HCT116 (cell line): ENCODE measurements at regions not wholly inside any gene's neighbourhood (a gene's known extent, or its start where the extent isn't known, plus 50 kb on each side); places are given as distances from the start of the nearest gene placed in this dataset.

Source experiments
- ATAC-seq: fragments of 200-7000 bp; cut with Tn5 transposase; 2 replicates; pipeline ENCODE4 v1.9.1; 2020; ENCODE audit warnings: mild to moderate bottlenecking, moderate library complexity
- BruUV-seq: library from RNA; stranded (reverse); fragments of 400-500 nt; replicated peaks from 2 replicates; lab custom pipeline; 2021; lab: Mats Ljungman, UMichigan
- CTCF ChIA-PET: fragments of 300-600 bp; sonication (Branson Sonifier 250); formaldehyde crosslinking; loops from one replicate; lab custom pipeline; 2021; ENCODE audit warnings: antibody characterized with exemption; lab: Charles Lee
- POLR2A ChIA-PET: fragments of 300-600, 350-600 bp; sonication (Branson Sonifier 250); formaldehyde crosslinking; loops from one replicate; lab custom pipeline; 2021; ENCODE audit warnings: antibody characterized with exemption; lab: Charles Lee
- RAD21 ChIA-PET, 2 experiments: fragments of 300-600 bp; sonication (Branson Sonifier 250); formaldehyde crosslinking; loops; one replicate each; lab custom pipeline; 2023; ENCODE audit warnings: low total read pairs in 2 of 2; ENCODE audit not compliant: uncharacterized antibody in 2 of 2, unreplicated experiment in 2 of 2, low non-redundant PET in 1 of 2; lab: Charles Lee
- DNase-seq: peaks from one replicate; pipeline ENCODE4 v3.0.0-alpha.2; 2010; ENCODE audit warnings: low read depth, low spot score
- H2AFZ ChIP-seq: fragments of 200-600 bp; shearing (Covaris generic), sonication (generic); 2 replicates; pipeline ENCODE4 v1.6.1; 2017; ENCODE audit warnings: low read depth, mixed run types, mixed read lengths, antibody characterized with exemption, low read length; ENCODE audit not compliant: poor library complexity, severe bottlenecking
- H3K27ac ChIP-seq: 2 replicates; pipeline ENCODE4 v1.5.1; 2012; ENCODE audit warnings: low read depth, low read length
- H3K27me3 ChIP-seq: fragments of 200-600 bp; sonication (generic); 2 replicates; pipeline ENCODE4 v1.6.1; 2016; ENCODE audit warnings: mixed run types, low read length, mixed read lengths; ENCODE audit not compliant: insufficient read depth
- H3K36me3 ChIP-seq, 2 experiments: fragments of 200-500 bp in 1 of 2; fragments of 200-600 bp in 1 of 2; sonication (Bioruptor generic) in 1 of 2; sonication (generic) in 1 of 2; 2 replicates each; pipeline versions ENCODE4 v1.5.1 to v1.6.1; 2014 to 2016; ENCODE audit warnings: low read length in 2 of 2, inconsistent platforms in 1 of 2, mixed read lengths in 1 of 2, mixed run types in 1 of 2; ENCODE audit not compliant: insufficient read depth in 2 of 2, control insufficient read depth in 1 of 2
- H3K4me1 ChIP-seq, 2 experiments: fragments of 200-600 bp in 1 of 2; sonication (generic) in 1 of 2; 2 replicates each; pipeline versions ENCODE4 v1.5.1 to v1.6.1; 2012 to 2017; ENCODE audit warnings: low read length in 2 of 2, inconsistent platforms in 1 of 2, mild to moderate bottlenecking in 1 of 2, mixed read lengths in 1 of 2, mixed run types in 1 of 2, moderate library complexity in 1 of 2; ENCODE audit not compliant: insufficient read depth in 2 of 2, control insufficient read depth in 1 of 2
- H3K4me2 ChIP-seq: fragments of 200-600 bp; sonication (generic); 2 replicates; pipeline ENCODE4 v1.6.1; 2017; ENCODE audit warnings: mixed run types, low read length, mixed read lengths
- H3K4me3 ChIP-seq, 2 experiments: fragments of 200-600 bp in 1 of 2; sonication (generic) in 1 of 2; replicated peaks in 1 of 2; 2 replicates each; pipeline ENCODE4 v1.5.1; 2011 to 2016; ENCODE audit warnings: low read length in 2 of 2, control low read depth in 1 of 2, low read depth in 1 of 2, mild to moderate bottlenecking in 1 of 2, mixed read lengths in 1 of 2, mixed run types in 1 of 2
- H3K79me2 ChIP-seq: fragments of 200-600 bp; sonication (generic); 2 replicates; pipeline ENCODE4 v1.6.1; 2017; ENCODE audit warnings: mild to moderate bottlenecking, mixed run types, low read length, moderate library complexity, mixed read lengths; ENCODE audit not compliant: insufficient read depth
- H3K9ac ChIP-seq: fragments of 200-600 bp; sonication (generic); 2 replicates; pipeline ENCODE4 v1.6.1; 2016; ENCODE audit warnings: low read length, mixed read lengths
- H3K9me2 ChIP-seq: fragments of 200-600 bp; sonication (generic), shearing (Covaris generic); 2 replicates; pipeline ENCODE4 v1.6.1; 2017; ENCODE audit warnings: mixed run types, mild to moderate bottlenecking, moderate library complexity; ENCODE audit not compliant: insufficient read depth
- H3K9me3 ChIP-seq, 2 experiments: fragments of 200-500 bp in 1 of 2; fragments of 200-600 bp in 1 of 2; sonication (Bioruptor generic) in 1 of 2; sonication (generic) in 1 of 2; 2 replicates each; pipeline ENCODE4 v1.6.1; 2014 to 2017; ENCODE audit warnings: low read length in 2 of 2, mixed read lengths in 2 of 2, inconsistent platforms in 1 of 2, low read depth in 1 of 2, mild to moderate bottlenecking in 1 of 2, mixed run types in 1 of 2, moderate library complexity in 1 of 2; ENCODE audit not compliant: control insufficient read depth in 1 of 2, insufficient read depth in 1 of 2
- H4K20me1 ChIP-seq: fragments of 200-600 bp; sonication (generic), shearing (Covaris generic); 2 replicates; pipeline ENCODE4 v1.6.1; 2017; ENCODE audit warnings: mixed run types, mild to moderate bottlenecking, moderate library complexity; ENCODE audit not compliant: insufficient read depth
- CBX3 ChIP-seq: IDR thresholded peaks from 2 replicates; pipeline ENCODE4 v1.6.1; 2012; ENCODE audit warnings: low read depth
- ELF1 ChIP-seq: IDR thresholded peaks from 2 replicates; pipeline ENCODE4 v1.6.1; 2012; ENCODE audit warnings: low read depth, borderline replicate concordance
- EZH2 ChIP-seq: fragments of 200-600 bp; sonication (generic); IDR thresholded peaks from 2 replicates; pipeline ENCODE4 v1.6.1; 2017; ENCODE audit warnings: antibody characterized with exemption, mixed run types
- EZH2phosphoT487 ChIP-seq: fragments of 200-600 bp; IDR thresholded peaks from 2 replicates; pipeline ENCODE4 v1.6.1; 2018; ENCODE audit warnings: antibody characterized with exemption, borderline replicate concordance
- FOSL1 ChIP-seq: IDR thresholded peaks from 2 replicates; pipeline ENCODE4 v1.6.1; 2012; ENCODE audit warnings: low read depth
- JUND ChIP-seq: IDR thresholded peaks from 2 replicates; pipeline ENCODE4 v1.6.1; 2012
- POLR2A ChIP-seq: IDR thresholded peaks from 2 replicates; pipeline ENCODE4 v1.7.0; 2011; ENCODE audit warnings: borderline replicate concordance; ENCODE audit not compliant: insufficient read depth, insufficient read length; ENCODE audit errors: extremely low read depth
- POLR2AphosphoS5 ChIP-seq: IDR thresholded peaks from 2 replicates; pipeline ENCODE4 v1.6.1; 2011; ENCODE audit warnings: mild to moderate bottlenecking, low read depth, low read length, moderate library complexity
- RAD21 ChIP-seq: IDR thresholded peaks from 2 replicates; pipeline ENCODE4 v1.6.1; 2012; ENCODE audit warnings: low read depth, mild to moderate bottlenecking
- SP1 ChIP-seq: IDR thresholded peaks from 2 replicates; pipeline ENCODE4 v1.6.1; 2012; ENCODE audit warnings: low read depth
- SRF ChIP-seq: IDR thresholded peaks from 2 replicates; pipeline ENCODE4 v1.6.1; 2012; ENCODE audit warnings: low read depth
- TCF7L2 ChIP-seq: IDR thresholded peaks from 2 replicates; pipeline ENCODE4 v1.7.0; 2011; ENCODE audit warnings: borderline replicate concordance, inconsistent platforms; ENCODE audit not compliant: insufficient read depth, insufficient read length; ENCODE audit errors: extremely low read depth
- intact Hi-C: fragments of 100-400 bp; cut with micrococcal nuclease; formaldehyde crosslinking; loops from 2 replicates; pipeline ENCODE4 v1.10.0; 2022
- TF ChIP-seq, protein P1 (sequence below): IDR thresholded peaks from 2 replicates; pipeline ENCODE4 v1.6.1; 2011; ENCODE audit warnings: mild to moderate bottlenecking, low read length, moderate library complexity; ENCODE audit not compliant: insufficient replicate concordance; ENCODE audit errors: extremely low read depth
- TF ChIP-seq, protein P2 (sequence below): IDR thresholded peaks from 2 replicates; pipeline ENCODE4 v1.6.1; 2012
- TF ChIP-seq, protein P3 (sequence below), 3 experiments: fragments of 200-600 bp in 1 of 3; sonication (generic) in 1 of 3; IDR thresholded peaks in 2 of 3; conservative IDR thresholded peaks in 1 of 3; 2 replicates each; pipeline ENCODE4 v1.5.1; 2012 to 2017; ENCODE audit warnings: low read depth in 2 of 3, low read length in 2 of 3, antibody characterized with exemption in 1 of 3, borderline replicate concordance in 1 of 3, control low read depth in 1 of 3, mild to moderate bottlenecking in 1 of 3, mixed read lengths in 1 of 3, mixed run types in 1 of 3, moderate library complexity in 1 of 3; ENCODE audit not compliant: insufficient read depth in 1 of 3
- TF ChIP-seq, protein P4 (sequence below): IDR thresholded peaks from 2 replicates; pipeline ENCODE4 v1.6.1; 2012

DNA sequence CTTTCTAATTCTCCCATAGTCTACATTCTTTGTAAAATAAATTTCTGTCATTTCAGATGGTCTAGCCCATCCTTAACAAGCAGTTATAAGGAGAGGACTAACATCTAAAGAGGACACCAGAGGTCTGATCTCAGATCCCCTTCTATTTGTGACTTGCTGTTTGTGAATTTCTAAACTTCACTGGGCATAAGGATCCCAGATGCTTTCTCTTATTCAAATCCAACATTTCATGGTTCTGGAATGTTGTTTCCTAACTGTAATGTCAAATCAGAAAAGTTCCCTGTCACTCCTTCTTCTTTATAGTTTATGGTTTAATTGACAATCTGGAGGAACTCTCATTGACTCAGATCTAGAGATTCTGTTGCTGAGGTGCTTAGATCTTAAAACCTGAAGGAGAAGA, 430.2 kb downstream of the MEIS1 start:
- ChIA-PET POLR2A (no interaction called here), CTCF (no interaction called here), RAD21 (no interaction called here)
- intact Hi-C loops, result no loop called here
- Histone ChIP-seq H3K27me3 (no peaks in the 10 kb centered on the region), H4K20me1 (no peaks in the 10 kb centered on the region), H3K27ac (no peak overlapping the region), H3K4me3 (no peak overlapping the region), H3K9ac (no peak overlapping the region), H2AFZ (no peak overlapping the region), H3K9me2 (no peaks in the 10 kb centered on the region), H3K9me3 (peaks cover 0 to 7% of the 10 kb centered on the region in 2 experiments; a peak in 1 of 4 replicates), H3K36me3 (no peaks in the 10 kb centered on the region), H3K4me2 (no peak overlapping the region), H3K4me1 (no peaks in the 10 kb centered on the region), H3K79me2 (no peaks in the 10 kb centered on the region)
- BruUV-seq, result no TSS peak
- DNase-seq (no peak), ATAC-seq (no peak)
- TF ChIP-seq TCF7L2, result no peak
- no peak for TF ChIP-seq RAD21
- TF ChIP-seq EZH2, result no peak

DNA sequence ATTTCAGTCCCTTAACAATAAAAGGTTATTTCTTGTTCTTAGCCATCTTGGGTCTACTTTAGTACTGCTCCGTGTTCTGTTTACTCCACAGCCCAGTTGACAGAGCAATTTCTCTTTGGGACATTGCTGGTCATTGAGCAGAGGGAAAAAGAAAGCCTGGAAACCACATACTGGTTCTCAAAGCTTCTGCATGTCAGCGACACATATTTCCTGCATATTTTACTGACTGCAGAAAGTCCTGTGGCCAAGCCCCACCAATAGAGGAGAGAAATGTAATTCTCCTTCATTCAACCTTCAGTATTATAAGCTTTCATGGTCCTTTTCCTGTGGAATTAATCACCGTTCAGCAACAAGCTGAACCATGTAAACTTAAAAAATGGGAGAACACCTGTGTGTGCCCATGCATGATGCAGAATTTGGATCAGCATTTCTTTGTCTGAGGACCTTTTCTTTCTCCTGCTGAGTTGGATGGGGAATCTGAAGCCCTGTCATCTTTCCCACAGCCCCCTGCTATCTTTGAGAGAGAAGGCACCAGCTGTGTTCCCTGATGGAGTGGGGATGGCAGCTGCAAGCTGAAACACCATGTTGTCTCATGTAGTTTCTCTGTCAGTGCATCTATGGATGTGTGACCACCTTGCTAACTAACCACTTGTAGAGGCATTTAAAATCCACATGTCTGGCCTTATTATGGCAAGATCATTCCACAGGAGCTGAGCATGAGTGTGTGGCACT, 431.6 kb downstream of the MEIS1 start:
- H3K27me3 ChIP-seq, result no peaks in the 10 kb centered on the region
- H3K4me1 ChIP-seq, result no peaks in the 10 kb centered on the region
- ChIA-PET CTCF (no interaction called here), POLR2A (no interaction called here), RAD21 (no interaction called here)
- H3K4me3 ChIP-seq, result no peak overlapping the region
- peaks cover 0 to 7% of the 10 kb centered on the region in 2 experiments; a peak in 1 of 4 replicates for H3K9me3 ChIP-seq
- H3K9me2 ChIP-seq, result no peaks in the 10 kb centered on the region
- TF ChIP-seq POLR2A, result no peak
- no peak for TF ChIP-seq EZH2phosphoT487
- no peak for TF ChIP-seq SP1
- TF ChIP-seq CBX3, result no peak
- no peak for TF ChIP-seq POLR2AphosphoS5
- TF ChIP-seq FOSL1, result no peak
- TF ChIP-seq, protein P1, sequence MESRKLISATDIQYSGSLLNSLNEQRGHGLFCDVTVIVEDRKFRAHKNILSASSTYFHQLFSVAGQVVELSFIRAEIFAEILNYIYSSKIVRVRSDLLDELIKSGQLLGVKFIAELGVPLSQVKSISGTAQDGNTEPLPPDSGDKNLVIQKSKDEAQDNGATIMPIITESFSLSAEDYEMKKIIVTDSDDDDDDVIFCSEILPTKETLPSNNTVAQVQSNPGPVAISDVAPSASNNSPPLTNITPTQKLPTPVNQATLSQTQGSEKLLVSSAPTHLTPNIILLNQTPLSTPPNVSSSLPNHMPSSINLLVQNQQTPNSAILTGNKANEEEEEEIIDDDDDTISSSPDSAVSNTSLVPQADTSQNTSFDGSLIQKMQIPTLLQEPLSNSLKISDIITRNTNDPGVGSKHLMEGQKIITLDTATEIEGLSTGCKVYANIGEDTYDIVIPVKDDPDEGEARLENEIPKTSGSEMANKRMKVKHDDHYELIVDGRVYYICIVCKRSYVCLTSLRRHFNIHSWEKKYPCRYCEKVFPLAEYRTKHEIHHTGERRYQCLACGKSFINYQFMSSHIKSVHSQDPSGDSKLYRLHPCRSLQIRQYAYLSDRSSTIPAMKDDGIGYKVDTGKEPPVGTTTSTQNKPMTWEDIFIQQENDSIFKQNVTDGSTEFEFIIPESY, result no peak
- no peak for TF ChIP-seq JUND
- TF ChIP-seq, protein P2, sequence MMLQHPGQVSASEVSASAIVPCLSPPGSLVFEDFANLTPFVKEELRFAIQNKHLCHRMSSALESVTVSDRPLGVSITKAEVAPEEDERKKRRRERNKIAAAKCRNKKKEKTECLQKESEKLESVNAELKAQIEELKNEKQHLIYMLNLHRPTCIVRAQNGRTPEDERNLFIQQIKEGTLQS, result no peak
- TF ChIP-seq SRF, result no peak
- TF ChIP-seq, protein P3, sequence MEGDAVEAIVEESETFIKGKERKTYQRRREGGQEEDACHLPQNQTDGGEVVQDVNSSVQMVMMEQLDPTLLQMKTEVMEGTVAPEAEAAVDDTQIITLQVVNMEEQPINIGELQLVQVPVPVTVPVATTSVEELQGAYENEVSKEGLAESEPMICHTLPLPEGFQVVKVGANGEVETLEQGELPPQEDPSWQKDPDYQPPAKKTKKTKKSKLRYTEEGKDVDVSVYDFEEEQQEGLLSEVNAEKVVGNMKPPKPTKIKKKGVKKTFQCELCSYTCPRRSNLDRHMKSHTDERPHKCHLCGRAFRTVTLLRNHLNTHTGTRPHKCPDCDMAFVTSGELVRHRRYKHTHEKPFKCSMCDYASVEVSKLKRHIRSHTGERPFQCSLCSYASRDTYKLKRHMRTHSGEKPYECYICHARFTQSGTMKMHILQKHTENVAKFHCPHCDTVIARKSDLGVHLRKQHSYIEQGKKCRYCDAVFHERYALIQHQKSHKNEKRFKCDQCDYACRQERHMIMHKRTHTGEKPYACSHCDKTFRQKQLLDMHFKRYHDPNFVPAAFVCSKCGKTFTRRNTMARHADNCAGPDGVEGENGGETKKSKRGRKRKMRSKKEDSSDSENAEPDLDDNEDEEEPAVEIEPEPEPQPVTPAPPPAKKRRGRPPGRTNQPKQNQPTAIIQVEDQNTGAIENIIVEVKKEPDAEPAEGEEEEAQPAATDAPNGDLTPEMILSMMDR (IDR thresholded peaks at IDR 0.05 in 2 of 3, conservative IDR thresholded peaks at IDR 0.05 in 1 of 3; ENCODE audit: borderline replicate concordance in 1 of 3, insufficient read depth in 1 of 3, low read depth in 2 of 3, low read length in 2 of 3), result no peak
- TF ChIP-seq TCF7L2, result no peak
- TF ChIP-seq, protein P4, sequence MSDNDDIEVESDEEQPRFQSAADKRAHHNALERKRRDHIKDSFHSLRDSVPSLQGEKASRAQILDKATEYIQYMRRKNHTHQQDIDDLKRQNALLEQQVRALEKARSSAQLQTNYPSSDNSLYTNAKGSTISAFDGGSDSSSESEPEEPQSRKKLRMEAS, result no peak
- TF ChIP-seq EZH2, result no peak
- TF ChIP-seq ELF1, result no peak
- H3K36me3 ChIP-seq, result no peaks in the 10 kb centered on the region
- no peak overlapping the region for H3K9ac ChIP-seq
- intact Hi-C loops, result no loop called here
- no TSS peak for BruUV-seq
- H2AFZ ChIP-seq, result no peak overlapping the region
- H3K4me2 ChIP-seq, result no peak overlapping the region
- DNase-seq (no peak), ATAC-seq (no peak)
- H3K79me2 ChIP-seq, result no peaks in the 10 kb centered on the region
- H4K20me1 ChIP-seq, result no peaks in the 10 kb centered on the region
- H3K27ac ChIP-seq, result no peak overlapping the region
